ENCODE measurements at regions not wholly inside any gene's neighbourhood (a gene's known extent, or its start where the extent isn't known, plus 50 kb on each side); places are given as distances from the start of the nearest gene placed in this dataset.

- TF ChIP-seq CTCF (conservative IDR thresholded peaks at IDR 0.05): no peak
- no peak for TF ChIP-seq ZFX (IDR thresholded peaks at IDR 0.05)
Measured at GRCh38 chr9:16052146-16052545, 499.3 kb downstream of the CCDC171 start.
